Mesodermal cell (in vitro differentiated cells): ENCODE measurements at regions not wholly inside any gene's neighbourhood (a gene's known extent, or its start where the extent isn't known, plus 50 kb on each side); places are given as distances from the start of the nearest gene placed in this dataset.

Experiments used
- H3K27ac ChIP-seq: 2 replicates; pipeline ENCODE4 v1.7.0; 2013; ENCODE audit warnings: mild to moderate bottlenecking, low read depth, low read length, moderate library complexity; ENCODE audit not compliant: severe bottlenecking
- H3K36me3 ChIP-seq: 2 replicates; pipeline ENCODE4 v1.7.1; 2013; ENCODE audit warnings: mild to moderate bottlenecking, low read length, moderate library complexity; ENCODE audit not compliant: control insufficient read depth, insufficient read depth
- H3K4me1 ChIP-seq: one replicate; pipeline ENCODE4 v1.7.1; 2013; ENCODE audit warnings: mild to moderate bottlenecking, low read length; ENCODE audit not compliant: insufficient read depth, control insufficient read depth, poor library complexity, severe bottlenecking
- H3K4me3 ChIP-seq: 2 replicates; pipeline ENCODE4 v1.7.0; 2013; ENCODE audit warnings: low read length, control low read depth, mild to moderate bottlenecking; ENCODE audit not compliant: insufficient read depth, poor library complexity, severe bottlenecking; ENCODE audit errors: extremely low read depth
- H3K9me3 ChIP-seq: 2 replicates; pipeline ENCODE4 v1.7.1; 2013; ENCODE audit warnings: mild to moderate bottlenecking, low read length, moderate library complexity; ENCODE audit not compliant: control insufficient read depth
- WGBS, 2 experiments: methylation state at CpG; one replicate each; pipeline ENCODE4 v1.1.5; 2013; ENCODE audit warnings: missing lambda C conversion rate in 2 of 2; ENCODE audit not compliant: insufficient coverage in 2 of 2; 5-methylcytosine and 5-hydroxymethylcytosine counted together

GRCh38 chr20:60748086-60748485 is 504.0 kb upstream of the CDH4 start:
- H3K4me3 ChIP-seq = no peak overlapping the region
- no peak overlapping the region for H3K27ac ChIP-seq
- H3K4me1 ChIP-seq = no peaks in the 10 kb centered on the region
- 93% methylated on average over 2 to 4 of the region's 6 CpGs for WGBS, 2 experiments
- no peaks in the 10 kb centered on the region for H3K36me3 ChIP-seq
- no peaks in the 10 kb centered on the region for H3K9me3 ChIP-seq

GRCh38 chr20:60749804-60750602 is 502.1 kb upstream of the CDH4 start:
- no peaks in the 10 kb centered on the region for H3K36me3 ChIP-seq
- no peaks in the 10 kb centered on the region for H3K4me1 ChIP-seq
- H3K27ac ChIP-seq = no peak overlapping the region
- H3K9me3 ChIP-seq = no peaks in the 10 kb centered on the region
- no peak overlapping the region for H3K4me3 ChIP-seq
- WGBS, 2 experiments = 90 to 93% methylated on average over 10 to 11 of the region's 11 CpGs

GRCh38 chr20:60750909-60751308 is 501.2 kb upstream of the CDH4 start:
- Histone ChIP-seq H3K36me3 (no peaks in the 10 kb centered on the region), H3K4me3 (no peak overlapping the region), H3K9me3 (no peaks in the 10 kb centered on the region), H3K27ac (no peak overlapping the region), H3K4me1 (no peaks in the 10 kb centered on the region)
- WGBS, 2 experiments = 89 to 95% methylated on average over 3 to 6 of the region's 10 CpGs

- Histone ChIP-seq H3K4me1 (no peaks in the 10 kb centered on the region), H3K9me3 (no peaks in the 10 kb centered on the region), H3K36me3 (no peaks in the 10 kb centered on the region), H3K4me3 (no peak overlapping the region), H3K27ac (no peak overlapping the region)
- WGBS, 2 experiments = 85 to 91% methylated on average over 4 to 5 of the region's 7 CpGs
These were observed 500.2 kb upstream of the CDH4 start for GRCh38 chr20:60751826-60752225.

GRCh38 chr20:60752741-60753420 is 499.2 kb upstream of the CDH4 start:
- Histone ChIP-seq H3K9me3 (no peaks in the 10 kb centered on the region), H3K36me3 (no peaks in the 10 kb centered on the region), H3K4me3 (no peak overlapping the region), H3K4me1 (no peaks in the 10 kb centered on the region), H3K27ac (no peak overlapping the region)
- WGBS, 2 experiments = 93 to 95% methylated on average over 13 to 16 of the region's 17 CpGs

- no peak overlapping the region for H3K27ac ChIP-seq
- 100% methylated on average over 2 of the region's 4 CpGs for WGBS, 2 experiments
- no peak overlapping the region for H3K4me3 ChIP-seq
- H3K36me3 ChIP-seq = no peaks in the 10 kb centered on the region
- no peaks in the 10 kb centered on the region for H3K4me1 ChIP-seq
- H3K9me3 ChIP-seq = no peaks in the 10 kb centered on the region
These were observed 497.2 kb upstream of the CDH4 start for GRCh38 chr20:60754856-60755255.

GRCh38 chr20:60759651-60760050 is 492.4 kb upstream of the CDH4 start:
- Histone ChIP-seq H3K4me3 (no peak overlapping the region), H3K27ac (no peak overlapping the region), H3K36me3 (no peaks in the 10 kb centered on the region), H3K9me3 (no peaks in the 10 kb centered on the region), H3K4me1 (no peaks in the 10 kb centered on the region)
- 79 to 91% methylated on average over 4 of the region's 6 CpGs for WGBS, 2 experiments

- Histone ChIP-seq H3K36me3 (no peaks in the 10 kb centered on the region), H3K9me3 (no peaks in the 10 kb centered on the region), H3K27ac (no peak overlapping the region), H3K4me3 (no peak overlapping the region), H3K4me1 (no peaks in the 10 kb centered on the region)
- WGBS, 2 experiments = 87 to 96% methylated on average over 3 to 5 of the region's 6 CpGs
These were observed 491.6 kb upstream of the CDH4 start for GRCh38 chr20:60760256-60761000.

- no peaks in the 10 kb centered on the region for H3K9me3 ChIP-seq
- H3K27ac ChIP-seq = no peak overlapping the region
- no peaks in the 10 kb centered on the region for H3K4me1 ChIP-seq
- H3K4me3 ChIP-seq = no peak overlapping the region
- H3K36me3 ChIP-seq = no peaks in the 10 kb centered on the region
- WGBS, 2 experiments = 58 to 87% methylated on average over 5 of the region's 9 CpGs
These were observed 491.0 kb upstream of the CDH4 start for GRCh38 chr20:60761056-60761455.

GRCh38 chr20:60762386-60762785 is 489.7 kb upstream of the CDH4 start:
- H3K27ac ChIP-seq = no peak overlapping the region
- WGBS, 2 experiments = 92 to 100% methylated on average over 1 to 4 of the region's 6 CpGs
- H3K36me3 ChIP-seq = no peaks in the 10 kb centered on the region
- no peaks in the 10 kb centered on the region for H3K4me1 ChIP-seq
- H3K9me3 ChIP-seq = no peaks in the 10 kb centered on the region
- no peak overlapping the region for H3K4me3 ChIP-seq
